Activated naive CD4-positive, alpha-beta T cell (primary cell): ENCODE measurements at regions not wholly inside any gene's neighbourhood (a gene's known extent, or its start where the extent isn't known, plus 50 kb on each side); places are given as distances from the start of the nearest gene placed in this dataset.

Experiments
- DNase-seq, 4 experiments: peaks; one replicate each; lab custom pipeline; 2025; lab: John Stamatoyannopoulos, UW

DNA sequence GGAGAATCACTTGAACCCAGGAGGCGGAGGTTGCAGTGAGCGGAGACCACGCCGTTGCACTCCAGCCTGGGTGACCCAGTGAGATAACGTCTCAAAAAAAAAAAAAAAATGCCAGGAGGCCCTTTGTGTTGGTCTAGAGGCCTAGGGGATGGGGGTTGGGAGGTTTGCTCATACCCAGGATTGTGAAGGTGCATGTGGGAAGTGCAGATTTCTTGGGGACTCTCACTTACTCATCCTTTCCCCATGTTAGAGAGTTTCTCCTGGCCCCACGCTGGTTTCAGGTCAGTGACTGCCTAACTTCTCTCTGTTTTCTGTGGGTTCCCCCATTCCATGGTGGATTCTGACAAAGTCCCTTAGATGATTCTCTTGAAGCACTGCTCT, 471.5 kb upstream of the CNTNAP2 start:
- no peak for DNase-seq

- DNase-seq, result no peak
Observed at GRCh38 chr7:145644426-145645134, 472.0 kb upstream of the CNTNAP2 start.

- no peak for DNase-seq
Observed at GRCh38 chr7:145643981-145644380, 472.6 kb upstream of the CNTNAP2 start.

- no peak for DNase-seq
Observed at GRCh38 chr7:145633513-145633912, 483.1 kb upstream of the CNTNAP2 start.

GRCh38 chr7:145624618-145625017, 492.0 kb upstream of the CNTNAP2 start:
- no peak for DNase-seq

- no peak for DNase-seq
Observed at GRCh38 chr7:145605963-145606362, 510.6 kb upstream of the CNTNAP2 start.

DNA sequence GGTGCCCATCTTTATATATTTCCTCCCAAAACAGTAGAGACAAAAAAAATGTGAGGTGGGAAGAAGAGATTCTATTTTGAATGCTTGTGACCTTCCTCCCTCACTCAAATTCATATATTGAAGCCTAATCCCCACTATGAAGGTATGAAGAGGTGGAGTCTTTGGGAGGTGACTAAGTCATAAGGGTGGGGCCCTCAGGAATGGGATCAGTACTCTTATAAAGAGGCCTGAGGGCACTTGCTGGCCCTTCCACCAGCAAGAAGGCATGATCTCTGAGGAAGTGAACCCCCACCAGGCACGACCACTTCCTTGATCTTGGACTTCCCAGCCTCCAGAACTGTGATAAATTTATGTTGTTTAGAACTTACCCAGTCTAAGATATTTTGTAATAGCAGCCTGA, 517.2 kb upstream of the CNTNAP2 start:
- DNase-seq, result no peak

GRCh38 chr7:145584401-145584800, 532.2 kb upstream of the CNTNAP2 start:
- DNase-seq, result no peak

- no peak for DNase-seq
Observed at GRCh38 chr7:145582742-145583303, 533.8 kb upstream of the CNTNAP2 start.

GRCh38 chr7:145557805-145558204, 558.8 kb upstream of the CNTNAP2 start:
- DNase-seq, result no peak

- DNase-seq, result no peak
Observed at GRCh38 chr7:145543242-145543641, 573.4 kb upstream of the CNTNAP2 start.

DNA sequence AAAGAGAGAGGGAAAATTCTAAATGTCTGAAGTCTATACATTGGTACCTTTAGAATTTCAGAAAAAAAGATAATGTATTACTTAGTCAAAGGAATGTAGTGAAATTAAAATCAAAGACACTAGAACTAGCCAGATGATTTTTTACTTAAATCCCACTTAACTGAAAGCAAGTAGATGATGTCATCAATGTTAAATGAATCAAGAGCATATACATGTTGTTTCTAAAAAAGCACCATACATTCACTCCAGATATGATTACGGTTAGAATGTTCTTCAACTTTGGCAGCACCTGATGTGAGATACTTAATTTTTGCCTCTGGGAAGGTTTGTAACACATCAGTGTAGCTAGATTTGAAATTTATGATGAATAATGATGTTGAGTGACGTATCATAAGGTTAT, 576.7 kb upstream of the CNTNAP2 start:
- no peak for DNase-seq

DNA sequence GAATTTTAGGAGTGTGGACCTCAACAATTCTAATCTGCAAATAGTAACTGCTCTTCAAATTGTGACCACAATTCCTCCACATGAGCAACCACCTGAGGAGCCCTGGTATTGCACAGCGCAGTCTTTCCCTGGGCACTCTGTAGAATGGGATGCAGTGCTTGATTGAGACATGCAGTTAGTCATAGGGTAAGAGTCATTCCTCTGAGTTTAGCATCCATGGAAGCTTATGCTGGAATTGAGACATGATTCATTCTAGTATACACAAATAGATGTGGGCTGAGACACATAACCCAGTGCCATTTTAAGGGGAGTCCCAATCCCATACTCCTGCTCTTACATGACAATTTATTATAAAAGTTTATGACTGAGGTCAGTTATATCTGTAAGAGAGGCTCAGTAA, 582.3 kb upstream of the CNTNAP2 start:
- no peak for DNase-seq

- DNase-seq, result no peak
Observed at GRCh38 chr7:145520284-145520683, 596.3 kb upstream of the CNTNAP2 start.

DNA sequence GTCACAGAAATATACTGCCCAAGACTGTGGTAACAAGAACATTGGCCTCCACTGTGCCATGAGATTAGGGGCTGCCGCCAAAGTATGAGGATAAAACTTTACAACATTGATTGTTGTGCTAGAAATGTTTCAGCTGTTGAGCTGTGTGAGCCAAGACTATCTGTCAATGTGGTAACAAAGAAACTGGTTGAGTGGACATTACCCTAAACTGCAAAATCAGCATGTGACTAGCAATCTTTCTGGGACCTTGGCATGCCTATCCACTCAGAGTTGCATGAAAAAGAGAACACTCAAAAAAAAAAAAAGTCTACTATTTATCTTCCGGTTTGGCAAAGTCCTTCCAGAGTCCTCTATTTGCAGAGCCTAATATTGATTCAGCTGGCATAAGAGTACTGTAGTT, 605.6 kb upstream of the CNTNAP2 start:
- DNase-seq, result no peak

DNA sequence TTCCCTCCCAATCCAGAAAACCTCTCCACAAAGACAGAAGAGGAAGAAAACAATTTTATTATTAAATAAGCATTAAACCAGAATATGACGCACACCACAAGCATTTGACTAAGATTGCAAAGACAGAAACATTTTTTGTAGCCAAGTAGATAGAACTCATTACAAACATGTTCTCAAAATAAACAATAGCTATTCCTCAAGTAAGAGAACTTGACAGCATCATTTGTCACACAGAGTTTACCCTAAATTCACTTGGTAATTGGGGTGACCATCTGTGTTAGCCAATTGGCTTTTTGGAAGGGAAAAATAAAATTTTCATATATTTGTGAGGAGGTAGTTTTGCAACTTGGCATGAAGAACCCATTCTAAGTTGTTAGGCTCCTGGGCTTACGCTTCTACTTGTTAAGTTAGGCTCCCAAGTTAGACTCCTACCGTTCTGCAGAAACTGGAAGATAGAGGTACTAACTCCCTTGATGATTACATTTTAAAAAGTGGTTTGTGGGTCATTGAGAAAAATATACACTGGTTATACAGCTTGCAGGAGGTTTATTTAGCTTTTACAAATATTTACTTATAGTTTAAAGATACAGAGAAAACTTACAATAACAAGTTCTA, 618.6 kb upstream of the CNTNAP2 start:
- DNase-seq, result no peak

DNA sequence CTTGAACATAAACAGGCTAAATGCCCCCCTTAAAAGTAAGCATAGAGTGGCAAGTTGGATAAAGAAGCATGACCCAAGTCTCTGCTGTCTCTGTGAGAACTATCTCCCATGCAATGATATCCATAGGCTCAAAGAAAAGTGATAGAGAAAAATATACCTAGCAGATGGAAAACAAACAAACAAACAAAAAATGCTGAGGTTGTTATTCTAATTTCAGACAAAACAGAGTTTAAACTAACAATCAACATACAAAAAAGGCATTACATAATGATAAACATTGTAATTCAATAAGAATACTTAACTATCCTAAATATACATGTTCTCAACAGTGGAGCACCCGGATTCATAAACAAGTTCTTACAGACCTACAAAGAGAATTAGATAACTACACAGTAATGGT, 626.2 kb upstream of the CNTNAP2 start:
- no peak for DNase-seq

- no peak for DNase-seq
Observed at GRCh38 chr7:145489609-145490008, 627.0 kb upstream of the CNTNAP2 start.

DNA sequence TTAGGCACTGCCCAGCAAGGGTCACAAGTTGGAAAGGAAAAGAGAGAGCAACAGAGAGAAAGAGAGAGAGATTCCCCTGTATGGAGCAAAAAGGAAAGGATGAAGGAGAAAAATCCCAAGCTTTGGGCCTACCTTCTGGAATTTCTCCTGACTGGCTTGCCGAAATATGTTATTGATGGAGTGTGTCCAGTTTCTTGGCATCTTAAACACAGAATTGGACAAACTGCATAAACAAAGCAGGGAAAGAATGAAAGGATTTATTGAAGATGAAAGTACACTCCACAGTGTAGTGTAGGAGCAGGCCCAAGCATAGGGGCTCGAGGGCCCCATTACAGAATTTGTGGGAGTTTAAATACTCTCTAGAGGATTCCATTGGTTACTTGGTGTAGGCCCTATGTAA, 627.8 kb upstream of the CNTNAP2 start:
- DNase-seq, result no peak

DNA sequence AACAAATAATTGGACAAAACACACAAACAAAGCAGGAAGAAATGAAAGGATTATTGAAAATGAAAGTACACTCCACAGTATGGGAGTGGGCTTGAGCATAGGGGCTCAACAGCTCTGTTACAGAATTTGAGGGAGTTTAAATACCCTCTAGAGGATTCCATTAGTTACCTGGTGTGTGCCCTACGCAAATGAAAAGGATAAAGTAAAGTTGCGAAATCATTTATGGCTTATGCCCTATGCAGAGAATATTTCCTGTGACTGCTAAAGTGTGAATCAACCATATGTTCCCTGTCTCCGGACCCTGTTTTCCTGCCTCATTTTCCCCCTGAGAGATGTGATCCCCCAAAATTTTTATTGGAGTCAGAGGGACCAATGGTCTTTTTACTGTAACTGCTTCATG, 634.6 kb upstream of the CNTNAP2 start:
- no peak for DNase-seq

DNA sequence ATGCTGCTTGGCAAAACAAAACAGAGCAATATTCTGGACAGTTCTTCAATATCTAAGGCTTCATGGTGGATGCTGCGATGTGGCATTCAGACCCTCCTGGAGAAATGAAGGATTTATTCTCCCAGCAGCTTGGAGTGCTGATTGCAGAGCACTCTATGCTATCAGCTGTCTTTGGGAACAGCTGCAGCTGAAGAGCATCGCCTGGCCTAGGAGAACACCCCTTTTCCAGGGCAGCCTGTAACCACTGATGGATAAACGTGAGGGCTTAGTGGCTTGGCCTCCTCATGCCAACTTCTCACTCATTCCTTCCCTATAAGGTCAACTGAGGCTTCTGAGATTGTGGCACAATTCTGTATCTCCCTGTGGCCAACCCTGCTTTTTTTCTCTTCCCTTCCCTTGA, 638.1 kb upstream of the CNTNAP2 start:
- no peak for DNase-seq

GRCh38 chr7:145474009-145474686, 638.3 kb upstream of the TPK1 start:
- no peak for DNase-seq

DNA sequence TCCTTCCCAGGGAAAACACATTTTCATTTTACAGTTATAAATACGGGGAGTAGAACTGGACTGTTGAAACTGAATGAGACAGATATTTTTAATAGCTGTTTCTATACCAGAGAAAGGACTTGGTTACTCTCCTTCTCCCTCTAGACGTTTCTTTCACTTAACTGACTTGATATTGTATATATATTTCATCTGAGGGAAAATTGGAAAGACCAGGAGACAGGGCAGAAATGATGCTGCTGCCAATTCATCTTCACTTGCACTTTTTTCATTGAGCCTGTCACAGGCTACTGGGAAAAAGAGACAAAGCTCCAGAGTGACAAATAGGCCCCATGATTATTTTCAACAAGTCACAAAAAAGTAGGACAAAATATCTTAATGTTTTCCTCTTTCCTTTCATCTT, 636.0 kb upstream of the TPK1 start:
- DNase-seq, result no peak
